ENCODE measurements at regions not wholly inside any gene's neighbourhood (a gene's known extent, or its start where the extent isn't known, plus 50 kb on each side); places are given as distances from the start of the nearest gene placed in this dataset.

DNA sequence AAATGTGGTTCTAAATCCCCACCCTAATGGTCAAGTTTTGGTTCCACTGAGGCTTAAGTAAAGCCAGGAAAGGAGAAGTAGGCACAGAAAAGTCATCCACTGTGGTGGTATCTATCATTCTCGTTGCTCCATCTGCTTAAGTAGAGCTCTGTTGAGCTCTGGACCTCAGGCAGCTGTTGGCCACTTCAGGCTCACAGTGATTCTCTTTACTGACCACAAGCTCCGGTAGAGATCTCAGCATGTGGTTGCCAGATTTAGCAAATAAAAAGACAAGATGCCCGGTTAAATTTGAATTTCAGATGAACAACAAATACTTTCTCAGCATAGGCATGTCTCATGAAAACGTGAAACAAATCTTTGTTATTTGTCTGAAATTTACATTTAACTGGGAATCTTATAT lies 132.3 kb upstream of the PTCHD1 start:
- TF ChIP-seq ZNF552 (CRISPR knock-in tag; IDR thresholded peaks at IDR 0.05; ENCODE audit: borderline replicate concordance) (no peak), POLR2AphosphoS5 (IDR thresholded peaks at IDR 0.05; ENCODE audit: low read depth, low read length) (no peak), ZNF501 (CRISPR knock-in tag; IDR thresholded peaks at IDR 0.05) (no peak), RFX5 (IDR thresholded peaks at IDR 0.05; ENCODE audit: low read depth, low read length) (no peak), POLR2A (IDR thresholded peaks at IDR 0.05; ENCODE audit: insufficient read depth in 1 of 2, low read depth in 2 of 2, low read length in 2 of 2) (no peak), KAT2B (IDR thresholded peaks at IDR 0.05; ENCODE audit: borderline replicate concordance, low read depth, low read length) (no peak), ZNF282 (IDR thresholded peaks at IDR 0.05; ENCODE audit: partially characterized antibody) (no peak)
- TF ChIP-seq, protein P1, sequence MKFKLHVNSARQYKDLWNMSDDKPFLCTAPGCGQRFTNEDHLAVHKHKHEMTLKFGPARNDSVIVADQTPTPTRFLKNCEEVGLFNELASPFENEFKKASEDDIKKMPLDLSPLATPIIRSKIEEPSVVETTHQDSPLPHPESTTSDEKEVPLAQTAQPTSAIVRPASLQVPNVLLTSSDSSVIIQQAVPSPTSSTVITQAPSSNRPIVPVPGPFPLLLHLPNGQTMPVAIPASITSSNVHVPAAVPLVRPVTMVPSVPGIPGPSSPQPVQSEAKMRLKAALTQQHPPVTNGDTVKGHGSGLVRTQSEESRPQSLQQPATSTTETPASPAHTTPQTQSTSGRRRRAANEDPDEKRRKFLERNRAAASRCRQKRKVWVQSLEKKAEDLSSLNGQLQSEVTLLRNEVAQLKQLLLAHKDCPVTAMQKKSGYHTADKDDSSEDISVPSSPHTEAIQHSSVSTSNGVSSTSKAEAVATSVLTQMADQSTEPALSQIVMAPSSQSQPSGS (CRISPR knock-in tag; IDR thresholded peaks at IDR 0.05): no peak
- TF ChIP-seq, protein P2, sequence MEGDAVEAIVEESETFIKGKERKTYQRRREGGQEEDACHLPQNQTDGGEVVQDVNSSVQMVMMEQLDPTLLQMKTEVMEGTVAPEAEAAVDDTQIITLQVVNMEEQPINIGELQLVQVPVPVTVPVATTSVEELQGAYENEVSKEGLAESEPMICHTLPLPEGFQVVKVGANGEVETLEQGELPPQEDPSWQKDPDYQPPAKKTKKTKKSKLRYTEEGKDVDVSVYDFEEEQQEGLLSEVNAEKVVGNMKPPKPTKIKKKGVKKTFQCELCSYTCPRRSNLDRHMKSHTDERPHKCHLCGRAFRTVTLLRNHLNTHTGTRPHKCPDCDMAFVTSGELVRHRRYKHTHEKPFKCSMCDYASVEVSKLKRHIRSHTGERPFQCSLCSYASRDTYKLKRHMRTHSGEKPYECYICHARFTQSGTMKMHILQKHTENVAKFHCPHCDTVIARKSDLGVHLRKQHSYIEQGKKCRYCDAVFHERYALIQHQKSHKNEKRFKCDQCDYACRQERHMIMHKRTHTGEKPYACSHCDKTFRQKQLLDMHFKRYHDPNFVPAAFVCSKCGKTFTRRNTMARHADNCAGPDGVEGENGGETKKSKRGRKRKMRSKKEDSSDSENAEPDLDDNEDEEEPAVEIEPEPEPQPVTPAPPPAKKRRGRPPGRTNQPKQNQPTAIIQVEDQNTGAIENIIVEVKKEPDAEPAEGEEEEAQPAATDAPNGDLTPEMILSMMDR (CRISPR knock-in tag; IDR thresholded peaks at IDR 0.05): no peak
- TF ChIP-seq, protein P3, sequence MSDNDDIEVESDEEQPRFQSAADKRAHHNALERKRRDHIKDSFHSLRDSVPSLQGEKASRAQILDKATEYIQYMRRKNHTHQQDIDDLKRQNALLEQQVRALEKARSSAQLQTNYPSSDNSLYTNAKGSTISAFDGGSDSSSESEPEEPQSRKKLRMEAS (IDR thresholded peaks at IDR 0.05): no peak
- TF ChIP-seq, protein P4, sequence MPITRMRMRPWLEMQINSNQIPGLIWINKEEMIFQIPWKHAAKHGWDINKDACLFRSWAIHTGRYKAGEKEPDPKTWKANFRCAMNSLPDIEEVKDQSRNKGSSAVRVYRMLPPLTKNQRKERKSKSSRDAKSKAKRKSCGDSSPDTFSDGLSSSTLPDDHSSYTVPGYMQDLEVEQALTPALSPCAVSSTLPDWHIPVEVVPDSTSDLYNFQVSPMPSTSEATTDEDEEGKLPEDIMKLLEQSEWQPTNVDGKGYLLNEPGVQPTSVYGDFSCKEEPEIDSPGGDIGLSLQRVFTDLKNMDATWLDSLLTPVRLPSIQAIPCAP (CRISPR knock-in tag; IDR thresholded peaks at IDR 0.05; ENCODE audit: low read depth): no peak
- TF ChIP-seq, protein P5, sequence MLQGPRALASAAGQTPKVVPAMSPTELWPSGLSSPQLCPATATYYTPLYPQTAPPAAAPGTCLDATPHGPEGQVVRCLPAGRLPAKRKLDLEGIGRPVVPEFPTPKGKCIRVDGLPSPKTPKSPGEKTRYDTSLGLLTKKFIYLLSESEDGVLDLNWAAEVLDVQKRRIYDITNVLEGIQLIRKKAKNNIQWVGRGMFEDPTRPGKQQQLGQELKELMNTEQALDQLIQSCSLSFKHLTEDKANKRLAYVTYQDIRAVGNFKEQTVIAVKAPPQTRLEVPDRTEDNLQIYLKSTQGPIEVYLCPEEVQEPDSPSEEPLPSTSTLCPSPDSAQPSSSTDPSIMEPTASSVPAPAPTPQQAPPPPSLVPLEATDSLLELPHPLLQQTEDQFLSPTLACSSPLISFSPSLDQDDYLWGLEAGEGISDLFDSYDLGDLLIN (CRISPR knock-in tag; IDR thresholded peaks at IDR 0.05; ENCODE audit: borderline replicate concordance): no peak
- TF ChIP-seq, protein P6, sequence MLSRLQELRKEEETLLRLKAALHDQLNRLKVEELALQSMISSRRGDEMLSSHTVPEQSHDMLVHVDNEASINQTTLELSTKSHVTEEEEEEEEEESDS (CRISPR knock-in tag; IDR thresholded peaks at IDR 0.05; ENCODE audit: borderline replicate concordance): no peak
